Panc1 (cell line): ENCODE measurements at regions not wholly inside any gene's neighbourhood (a gene's known extent, or its start where the extent isn't known, plus 50 kb on each side); places are given as distances from the start of the nearest gene placed in this dataset.

Source experiments
- CTCF ChIP-seq: fragments of 450-650 bp; IDR thresholded peaks from 2 replicates; pipeline ENCODE4 v1.5.1; 2017; ENCODE audit warnings: mild to moderate bottlenecking
- POLR2AphosphoS5 ChIP-seq: IDR thresholded peaks from 2 replicates; pipeline ENCODE4 v1.6.1; 2012; ENCODE audit warnings: mild to moderate bottlenecking, low read depth, low read length, moderate library complexity
- REST ChIP-seq, 2 experiments: IDR thresholded peaks; 2 replicates each; pipeline ENCODE4 v1.6.1; 2011 to 2012; ENCODE audit warnings: low read depth in 2 of 2, control low read depth in 1 of 2, low read length in 1 of 2, mild to moderate bottlenecking in 1 of 2, moderate library complexity in 1 of 2; ENCODE audit not compliant: insufficient read depth in 1 of 2
- SIN3A ChIP-seq: IDR thresholded peaks from 2 replicates; pipeline ENCODE4 v1.6.1; 2012; ENCODE audit warnings: low read depth, mild to moderate bottlenecking, low read length, moderate library complexity, borderline replicate concordance; ENCODE audit not compliant: insufficient read depth
- TCF7L2 ChIP-seq: IDR thresholded peaks from 2 replicates; pipeline ENCODE4 v1.6.1; 2011; ENCODE audit warnings: mild to moderate bottlenecking, low read depth, low read length, inconsistent platforms

- TF ChIP-seq POLR2AphosphoS5 (no peak), CTCF (no peak), REST (IDR thresholded peaks at IDR 0.05; ENCODE audit: insufficient read depth in 1 of 2, low read depth in 2 of 2, low read length in 1 of 2) (no peak), TCF7L2 (no peak), SIN3A (no peak)
Measured at GRCh38 chr12:28054583-28054982, 82.0 kb upstream of the PTHLH start.
